ENCODE measurements at regions not wholly inside any gene's neighbourhood (a gene's known extent, or its start where the extent isn't known, plus 50 kb on each side); places are given as distances from the start of the nearest gene placed in this dataset.

DNA sequence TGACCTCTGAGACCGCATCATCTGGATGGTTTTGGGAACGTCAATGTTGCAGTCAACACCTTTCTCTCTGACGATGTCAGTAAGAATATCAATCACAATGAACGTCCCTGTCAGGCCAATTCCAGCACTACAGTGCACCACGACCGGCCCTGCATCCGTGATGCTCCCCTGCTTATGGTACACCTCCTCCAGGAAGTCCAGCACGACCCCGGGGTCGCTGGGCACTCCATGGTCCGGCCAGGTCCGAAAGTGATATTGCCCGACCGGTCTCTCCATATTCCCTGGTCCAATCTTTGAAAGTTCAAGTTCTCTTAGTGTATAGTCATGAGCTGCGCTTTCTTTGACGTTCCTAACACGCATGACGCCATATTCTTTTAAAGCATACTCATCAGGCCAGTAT lies 203.6 kb upstream of the PRDM9 start:
- Histone ChIP-seq H3K4me1 (no peaks in the 10 kb centered on the region), H3K27ac (no peak overlapping the region), H3K27me3 (no peaks in the 10 kb centered on the region), H3K36me3 (no peaks in the 10 kb centered on the region), H3K9me3 (no peaks in the 10 kb centered on the region), H3K4me3 (no peak overlapping the region)
- intact Hi-C loops (cut with DNase I) = no loop called here
- TF ChIP-seq, protein P1, sequence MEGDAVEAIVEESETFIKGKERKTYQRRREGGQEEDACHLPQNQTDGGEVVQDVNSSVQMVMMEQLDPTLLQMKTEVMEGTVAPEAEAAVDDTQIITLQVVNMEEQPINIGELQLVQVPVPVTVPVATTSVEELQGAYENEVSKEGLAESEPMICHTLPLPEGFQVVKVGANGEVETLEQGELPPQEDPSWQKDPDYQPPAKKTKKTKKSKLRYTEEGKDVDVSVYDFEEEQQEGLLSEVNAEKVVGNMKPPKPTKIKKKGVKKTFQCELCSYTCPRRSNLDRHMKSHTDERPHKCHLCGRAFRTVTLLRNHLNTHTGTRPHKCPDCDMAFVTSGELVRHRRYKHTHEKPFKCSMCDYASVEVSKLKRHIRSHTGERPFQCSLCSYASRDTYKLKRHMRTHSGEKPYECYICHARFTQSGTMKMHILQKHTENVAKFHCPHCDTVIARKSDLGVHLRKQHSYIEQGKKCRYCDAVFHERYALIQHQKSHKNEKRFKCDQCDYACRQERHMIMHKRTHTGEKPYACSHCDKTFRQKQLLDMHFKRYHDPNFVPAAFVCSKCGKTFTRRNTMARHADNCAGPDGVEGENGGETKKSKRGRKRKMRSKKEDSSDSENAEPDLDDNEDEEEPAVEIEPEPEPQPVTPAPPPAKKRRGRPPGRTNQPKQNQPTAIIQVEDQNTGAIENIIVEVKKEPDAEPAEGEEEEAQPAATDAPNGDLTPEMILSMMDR (IDR thresholded peaks at IDR 0.05) = no peak
- ATAC-seq (no peak), DNase-seq (peak in 1 of 6 donors; percentile 27), FAIRE-seq (no peak)
- WGBS, 2 donors = 71 to 79% methylated on average over 18 of the region's 18 CpGs

DNA sequence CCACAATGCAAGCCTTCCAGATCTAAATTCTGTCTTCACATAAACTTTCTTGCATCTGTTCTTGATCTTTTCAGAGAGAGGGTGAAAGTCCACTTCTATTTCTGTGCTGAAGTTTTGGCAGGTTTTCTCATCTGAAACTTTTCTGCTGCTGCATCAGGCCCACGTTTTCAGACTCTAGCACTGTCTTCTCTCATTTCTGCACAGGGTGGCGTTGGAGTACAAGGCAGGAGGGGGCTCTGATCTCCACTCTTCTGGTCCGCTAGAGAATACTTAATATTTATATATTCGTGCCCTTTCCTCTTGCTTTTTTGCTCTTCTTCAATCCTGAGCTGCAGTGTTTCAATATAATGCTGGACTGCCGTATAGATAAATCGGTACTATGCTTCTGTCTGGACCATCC lies 204.0 kb upstream of the PRDM9 start:
- Histone ChIP-seq H3K36me3 (no peaks in the 10 kb centered on the region), H3K27me3 (no peaks in the 10 kb centered on the region), H3K9me3 (no peaks in the 10 kb centered on the region), H3K4me3 (no peak overlapping the region), H3K4me1 (no peaks in the 10 kb centered on the region), H3K27ac (no peak overlapping the region)
- intact Hi-C loops (cut with DNase I) = no loop called here
- no peak for ATAC-seq
- no peak for DNase-seq
- TF ChIP-seq, protein P1 (IDR thresholded peaks at IDR 0.05) = no peak
- WGBS, 2 donors = 58 to 64% methylated on average over 6 of the region's 6 CpGs
- FAIRE-seq = no peak

DNA sequence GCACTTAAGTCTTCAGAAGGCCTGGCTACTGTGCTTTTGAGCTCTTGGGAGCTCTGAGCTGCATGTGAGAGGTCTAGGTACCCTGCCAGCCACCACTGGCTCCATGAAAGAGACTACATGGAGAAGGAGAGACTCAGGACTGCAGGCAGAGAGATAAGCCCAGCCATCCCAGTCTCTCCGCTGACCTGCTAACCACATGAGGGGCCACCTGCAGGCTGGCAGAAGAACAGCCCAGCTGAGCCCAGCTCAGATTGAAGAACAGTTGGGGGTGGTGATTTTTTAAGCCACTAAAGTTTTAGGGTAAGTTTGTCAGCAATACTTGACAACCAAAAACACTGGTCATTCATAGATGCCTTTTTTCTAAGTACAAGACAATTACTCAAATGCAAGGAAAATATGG lies 205.0 kb upstream of the PRDM9 start:
- no peaks in the 10 kb centered on the region for H3K27me3 ChIP-seq
- WGBS, 2 donors = 90 to 91% methylated on average over 1 of the region's 1 CpG
- no peak for FAIRE-seq

DNA sequence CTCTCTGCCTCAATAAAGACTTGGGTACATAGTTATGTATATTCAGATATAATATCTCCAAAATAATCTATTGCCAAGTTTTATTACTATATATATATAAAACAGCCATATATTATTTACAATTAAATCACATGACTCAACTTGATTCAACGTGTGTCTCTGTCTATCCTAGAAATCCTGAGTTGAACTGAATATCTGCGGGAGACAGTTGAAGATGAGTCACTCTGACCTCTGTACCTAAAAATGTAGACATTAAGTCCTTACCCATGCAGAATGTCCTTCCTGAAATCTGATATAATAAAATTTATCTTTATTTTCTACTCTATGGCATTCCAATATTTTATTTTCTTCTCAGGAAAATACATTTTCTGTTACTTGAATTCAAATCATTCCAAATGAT lies 218.2 kb upstream of the PRDM9 start:
- Histone ChIP-seq H3K9me3 (no peaks in the 10 kb centered on the region), H3K27me3 (no peaks in the 10 kb centered on the region), H3K36me3 (no peaks in the 10 kb centered on the region), H3K4me1 (no peaks in the 10 kb centered on the region), H3K4me3 (no peak overlapping the region), H3K27ac (no peak overlapping the region)
- ATAC-seq = no peak
- 63 to 77% methylated on average over 2 of the region's 2 CpGs for WGBS, 2 donors
- FAIRE-seq = no peak
- TF ChIP-seq, protein P1 (IDR thresholded peaks at IDR 0.05) = no peak
- no peak for DNase-seq
- intact Hi-C loops (cut with DNase I) = no loop called here

More for the DNA sequence above, 205.0 kb upstream of the PRDM9 start:
- TF ChIP-seq, protein P1 (IDR thresholded peaks at IDR 0.05) = no peak
- Histone ChIP-seq H3K9me3 (no peaks in the 10 kb centered on the region), H3K36me3 (no peaks in the 10 kb centered on the region), H3K4me3 (no peak overlapping the region), H3K4me1 (no peaks in the 10 kb centered on the region), H3K27ac (no peak overlapping the region)
- ATAC-seq (no peak), DNase-seq (no peak)
- intact Hi-C loops (cut with DNase I) = no loop called here

DNA sequence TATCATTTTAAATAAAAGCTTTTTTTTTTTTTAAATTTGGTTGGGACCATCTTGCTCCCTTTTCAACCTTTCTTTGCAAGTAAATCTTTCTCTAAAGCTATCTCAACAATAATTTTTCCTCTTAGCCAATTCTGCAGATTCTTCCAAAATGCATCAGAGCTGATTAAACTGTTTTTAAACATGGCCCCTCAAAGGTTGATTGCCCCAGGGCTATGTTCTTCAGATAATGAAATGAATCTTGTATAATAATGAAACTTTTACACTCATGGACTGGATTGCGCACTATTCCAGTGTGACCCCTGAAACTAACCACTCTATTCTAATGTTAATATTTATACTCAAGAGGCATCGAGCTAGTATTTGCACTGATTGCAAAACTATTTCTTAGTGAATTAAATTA lies 222.8 kb upstream of the PRDM9 start:
- ATAC-seq = no peak
- Histone ChIP-seq H3K9me3 (no peaks in the 10 kb centered on the region), H3K36me3 (no peaks in the 10 kb centered on the region), H3K4me1 (no peaks in the 10 kb centered on the region), H3K4me3 (no peak overlapping the region), H3K27me3 (no peaks in the 10 kb centered on the region), H3K27ac (no peak overlapping the region)
- intact Hi-C loops (cut with DNase I) = no loop called here
- TF ChIP-seq, protein P1 (IDR thresholded peaks at IDR 0.05) = no peak
- WGBS, 2 donors = 63 to 74% methylated on average over 2 of the region's 2 CpGs
- FAIRE-seq = no peak
- DNase-seq = no peak

Data from pancreas (tissue), 10 donors.